PC-3 (cell line): ENCODE measurements at regions not wholly inside any gene's neighbourhood (a gene's known extent, or its start where the extent isn't known, plus 50 kb on each side); places are given as distances from the start of the nearest gene placed in this dataset.

ENCODE experiments used
- CTCF ChIP-seq: fragments of 300-600 bp; sonication (generic); conservative IDR thresholded peaks from 2 replicates; pipeline ENCODE4 v1.5.1; 2017; ENCODE audit warnings: antibody characterized with exemption, low read depth, mild to moderate bottlenecking, low read length
- EZH2phosphoT487 ChIP-seq: fragments of 300-600 bp; sonication (generic); IDR thresholded peaks from 2 replicates; pipeline ENCODE4 v1.6.1; 2018; ENCODE audit warnings: mild to moderate bottlenecking, antibody characterized with exemption, low read length, borderline replicate concordance

GRCh38 chr4:179584101-179584500 is 2141.9 kb upstream of the AGA start:
- TF ChIP-seq EZH2phosphoT487 (no peak), CTCF (no peak)
